ENCODE measurements at regions not wholly inside any gene's neighbourhood (a gene's known extent, or its start where the extent isn't known, plus 50 kb on each side); places are given as distances from the start of the nearest gene placed in this dataset.
"Not testable (repeated sequence)": the region's sequence is repeated elsewhere in the genome, so short reads cannot be mapped to it uniquely, and the experiment has no call there.

DNA sequence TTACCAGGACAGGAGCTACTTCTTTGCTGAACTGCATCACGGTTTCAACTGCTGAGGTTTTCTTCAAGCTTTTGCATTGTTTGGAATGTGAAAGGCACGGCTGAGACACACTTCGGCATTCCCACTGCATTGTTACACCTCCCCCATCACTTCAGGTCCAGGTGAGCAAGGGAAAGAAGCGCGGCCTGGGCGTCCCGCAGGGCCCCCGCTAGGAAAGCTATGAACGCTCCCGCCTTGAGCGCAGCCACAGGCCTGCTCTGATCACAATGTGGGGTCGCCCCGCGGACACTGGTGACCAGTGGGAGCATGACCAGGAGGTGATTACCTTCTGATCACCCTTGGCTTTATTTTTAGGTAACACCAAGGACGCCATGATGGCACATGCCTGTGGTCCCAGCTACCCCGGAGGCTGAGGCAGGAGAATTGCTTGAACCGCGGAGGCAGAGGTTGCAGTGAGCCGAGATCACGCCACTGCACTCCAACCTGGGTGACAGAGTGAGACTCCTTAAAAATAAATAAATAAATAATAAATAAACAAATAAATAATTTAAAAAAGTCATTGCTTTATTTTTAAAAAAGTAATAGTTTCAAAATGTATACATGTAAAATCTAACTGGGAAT, 82.2 kb upstream of the ANTXRL start:
- TF ChIP-seq, protein P1, sequence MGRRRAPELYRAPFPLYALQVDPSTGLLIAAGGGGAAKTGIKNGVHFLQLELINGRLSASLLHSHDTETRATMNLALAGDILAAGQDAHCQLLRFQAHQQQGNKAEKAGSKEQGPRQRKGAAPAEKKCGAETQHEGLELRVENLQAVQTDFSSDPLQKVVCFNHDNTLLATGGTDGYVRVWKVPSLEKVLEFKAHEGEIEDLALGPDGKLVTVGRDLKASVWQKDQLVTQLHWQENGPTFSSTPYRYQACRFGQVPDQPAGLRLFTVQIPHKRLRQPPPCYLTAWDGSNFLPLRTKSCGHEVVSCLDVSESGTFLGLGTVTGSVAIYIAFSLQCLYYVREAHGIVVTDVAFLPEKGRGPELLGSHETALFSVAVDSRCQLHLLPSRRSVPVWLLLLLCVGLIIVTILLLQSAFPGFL (CRISPR knock-in tag; IDR thresholded peaks at IDR 0.05): not testable (repeated sequence)
- TF ChIP-seq KDM1A (IDR thresholded peaks at IDR 0.05); MEF2A (IDR thresholded peaks at IDR 0.05; ENCODE audit: control insufficient read depth, low read depth, low read length); POLR2AphosphoS5 (IDR thresholded peaks at IDR 0.05; ENCODE audit: control insufficient read depth, insufficient read depth, low read depth, low read length): not testable (repeated sequence)
- TF ChIP-seq, protein P2, sequence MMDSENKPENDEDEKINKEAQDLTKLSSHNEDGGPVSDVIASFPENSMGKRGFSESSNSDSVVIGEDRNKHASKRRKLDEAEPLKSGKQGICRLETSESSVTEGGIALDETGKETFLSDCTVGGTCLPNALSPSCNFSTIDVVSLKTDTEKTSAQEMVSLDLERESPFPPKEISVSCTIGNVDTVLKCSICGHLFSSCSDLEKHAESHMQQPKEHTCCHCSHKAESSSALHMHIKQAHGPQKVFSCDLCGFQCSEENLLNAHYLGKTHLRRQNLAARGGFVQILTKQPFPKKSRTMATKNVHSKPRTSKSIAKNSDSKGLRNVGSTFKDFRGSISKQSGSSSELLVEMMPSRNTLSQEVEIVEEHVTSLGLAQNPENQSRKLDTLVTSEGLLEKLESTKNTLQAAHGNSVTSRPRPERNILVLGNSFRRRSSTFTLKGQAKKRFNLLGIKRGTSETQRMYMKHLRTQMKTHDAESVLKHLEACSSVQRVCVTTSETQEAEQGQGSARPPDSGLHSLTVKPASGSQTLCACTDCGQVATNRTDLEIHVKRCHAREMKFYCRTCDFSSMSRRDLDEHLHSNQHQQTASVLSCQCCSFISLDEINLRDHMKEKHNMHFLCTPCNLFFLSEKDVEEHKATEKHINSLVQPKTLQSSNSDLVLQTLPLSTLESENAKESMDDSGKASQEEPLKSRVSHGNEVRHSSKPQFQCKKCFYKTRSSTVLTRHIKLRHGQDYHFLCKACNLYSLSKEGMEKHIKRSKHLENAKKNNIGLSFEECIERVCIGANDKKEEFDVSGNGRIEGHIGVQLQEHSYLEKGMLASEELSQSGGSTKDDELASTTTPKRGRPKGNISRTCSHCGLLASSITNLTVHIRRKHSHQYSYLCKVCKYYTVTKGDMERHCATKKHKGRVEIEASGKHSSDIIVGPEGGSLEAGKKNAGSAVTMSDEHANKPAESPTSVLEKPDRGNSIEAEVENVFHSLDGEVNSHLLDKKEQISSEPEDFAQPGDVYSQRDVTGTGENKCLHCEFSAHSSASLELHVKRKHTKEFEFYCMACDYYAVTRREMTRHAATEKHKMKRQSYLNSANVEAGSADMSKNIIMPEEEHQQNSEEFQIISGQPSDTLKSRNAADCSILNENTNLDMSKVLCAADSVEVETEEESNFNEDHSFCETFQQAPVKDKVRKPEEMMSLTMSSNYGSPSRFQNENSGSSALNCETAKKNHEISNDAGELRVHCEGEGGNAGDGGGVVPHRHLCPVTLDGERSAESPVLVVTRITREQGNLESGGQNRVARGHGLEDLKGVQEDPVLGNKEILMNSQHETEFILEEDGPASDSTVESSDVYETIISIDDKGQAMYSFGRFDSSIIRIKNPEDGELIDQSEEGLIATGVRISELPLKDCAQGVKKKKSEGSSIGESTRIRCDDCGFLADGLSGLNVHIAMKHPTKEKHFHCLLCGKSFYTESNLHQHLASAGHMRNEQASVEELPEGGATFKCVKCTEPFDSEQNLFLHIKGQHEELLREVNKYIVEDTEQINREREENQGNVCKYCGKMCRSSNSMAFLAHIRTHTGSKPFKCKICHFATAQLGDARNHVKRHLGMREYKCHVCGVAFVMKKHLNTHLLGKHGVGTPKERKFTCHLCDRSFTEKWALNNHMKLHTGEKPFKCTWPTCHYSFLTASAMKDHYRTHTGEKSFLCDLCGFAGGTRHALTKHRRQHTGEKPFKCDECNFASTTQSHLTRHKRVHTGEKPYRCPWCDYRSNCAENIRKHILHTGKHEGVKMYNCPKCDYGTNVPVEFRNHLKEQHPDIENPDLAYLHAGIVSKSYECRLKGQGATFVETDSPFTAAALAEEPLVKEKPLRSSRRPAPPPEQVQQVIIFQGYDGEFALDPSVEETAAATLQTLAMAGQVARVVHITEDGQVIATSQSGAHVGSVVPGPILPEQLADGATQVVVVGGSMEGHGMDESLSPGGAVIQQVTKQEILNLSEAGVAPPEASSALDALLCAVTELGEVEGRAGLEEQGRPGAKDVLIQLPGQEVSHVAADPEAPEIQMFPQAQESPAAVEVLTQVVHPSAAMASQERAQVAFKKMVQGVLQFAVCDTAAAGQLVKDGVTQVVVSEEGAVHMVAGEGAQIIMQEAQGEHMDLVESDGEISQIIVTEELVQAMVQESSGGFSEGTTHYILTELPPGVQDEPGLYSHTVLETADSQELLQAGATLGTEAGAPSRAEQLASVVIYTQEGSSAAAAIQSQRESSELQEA (IDR thresholded peaks at IDR 0.05; ENCODE audit: low read depth): not testable (repeated sequence)

Measured in K562 (cell line).